Sigmoid colon (tissue), 6 donors: ENCODE measurements at regions not wholly inside any gene's neighbourhood (a gene's known extent, or its start where the extent isn't known, plus 50 kb on each side); places are given as distances from the start of the nearest gene placed in this dataset.

Experiments used
- DNase-seq: peaks from one replicate; pipeline ENCODE4 v3.0.0-alpha.2; 2019
- H3K27ac ChIP-seq, 4 donors: fragments of 200-600 bp; sonication (generic); one replicate each; pipeline ENCODE4 v1.5.1; 2016 to 2019; ENCODE audit warnings: mild to moderate bottlenecking in 1 of 4
- H3K27me3 ChIP-seq, 3 donors: fragments of 200-600 bp; sonication (generic); one replicate each; pipeline ENCODE4 v1.5.1; 2019; ENCODE audit warnings: mild to moderate bottlenecking in 1 of 3
- H3K36me3 ChIP-seq, 4 donors: fragments of 200-600 bp; sonication (generic); one replicate each; pipeline ENCODE4 v1.5.1; 2016 to 2019
- H3K4me1 ChIP-seq, 4 donors: fragments of 200-600 bp; sonication (generic); one replicate each; pipeline ENCODE4 v1.5.1; 2017 to 2019
- H3K4me3 ChIP-seq, 4 donors: fragments of 200-600 bp; sonication (generic); one replicate each; pipeline ENCODE4 v1.5.1; 2017 to 2019; ENCODE audit warnings: mild to moderate bottlenecking in 2 of 4, moderate library complexity in 1 of 4
- H3K9me3 ChIP-seq, 4 donors: fragments of 200-600 bp in 3 of 4; sonication (generic) in 3 of 4; one replicate each; pipeline versions ENCODE4 v1.5.1 to v1.6.1; 2013 to 2019
- EP300 ChIP-seq, 4 donors: sonication (generic); formaldehyde crosslinking; IDR thresholded peaks; one replicate each; pipeline ENCODE4 v1.6.1; 2017; ENCODE audit warnings: antibody characterized with exemption in 4 of 4
- POLR2A ChIP-seq, 2 donors: fragments of 450-650 bp; IDR thresholded peaks; one replicate each; pipeline ENCODE4 v1.6.1; 2016; ENCODE audit warnings: antibody characterized with exemption in 2 of 2, mild to moderate bottlenecking in 2 of 2, moderate library complexity in 2 of 2
- POLR2AphosphoS5 ChIP-seq, 4 donors: sonication (generic); formaldehyde crosslinking; IDR thresholded peaks; one replicate each; pipeline ENCODE4 v1.6.1; 2017; ENCODE audit warnings: antibody characterized with exemption in 4 of 4
- WGBS, 2 donors: extraction: QIAGEN DNeasy Blood & Tissue Kit; methylation state at CpG; one replicate each; pipeline ENCODE4 v1.1.7; 2013; 5-methylcytosine and 5-hydroxymethylcytosine counted together
- intact Hi-C: fragments of 100-400 bp; cut with DNase I; formaldehyde crosslinking; loops from one replicate; pipeline ENCODE4 v1.15.1; 2023
- TF ChIP-seq, protein P1 (sequence below), 4 experiments: fragments of 450-650 bp in 3 of 4; fragments of 200-600 bp in 1 of 4; IDR thresholded peaks; one replicate each; pipeline ENCODE4 v1.5.1; 2016 to 2019; ENCODE audit warnings: antibody characterized with exemption in 4 of 4, mild to moderate bottlenecking in 3 of 4, moderate library complexity in 2 of 4
- donor health status: healthy with polysubstance abuse.
- donor health status: healthy.

DNA sequence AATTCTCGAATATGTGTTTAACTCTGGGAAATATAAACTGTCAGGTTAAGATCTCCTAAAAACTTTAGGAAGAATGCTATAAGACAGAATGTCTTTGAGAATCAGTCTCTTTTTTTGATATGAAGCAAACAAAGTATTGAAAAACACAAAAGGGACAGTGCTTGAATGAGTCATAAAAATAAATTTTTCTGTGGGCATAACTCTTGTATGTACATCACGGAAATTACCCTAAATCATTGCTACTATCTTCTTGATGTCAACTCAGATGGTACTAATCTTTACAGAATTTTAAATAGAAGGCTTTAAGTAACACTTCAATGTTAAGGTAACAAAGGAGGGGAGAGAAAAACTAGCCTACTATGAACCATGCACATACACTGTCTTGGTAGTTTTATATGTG, 244.0 kb upstream of the AMIGO2 start:
- Histone ChIP-seq H3K4me3 (no peak overlapping the region), H3K36me3 (no peaks in the 10 kb centered on the region), H3K27me3 (no peaks in the 10 kb centered on the region), H3K4me1 (no peaks in the 10 kb centered on the region), H3K27ac (no peak overlapping the region), H3K9me3 (no peaks in the 10 kb centered on the region)
- 55 to 82% methylated on average over 2 of the region's 2 CpGs for WGBS, 2 donors
- no peak for DNase-seq
- no peak for TF ChIP-seq POLR2A (IDR thresholded peaks at IDR 0.05)
- TF ChIP-seq EP300 (IDR thresholded peaks at IDR 0.05) = no peak
- TF ChIP-seq, protein P1, sequence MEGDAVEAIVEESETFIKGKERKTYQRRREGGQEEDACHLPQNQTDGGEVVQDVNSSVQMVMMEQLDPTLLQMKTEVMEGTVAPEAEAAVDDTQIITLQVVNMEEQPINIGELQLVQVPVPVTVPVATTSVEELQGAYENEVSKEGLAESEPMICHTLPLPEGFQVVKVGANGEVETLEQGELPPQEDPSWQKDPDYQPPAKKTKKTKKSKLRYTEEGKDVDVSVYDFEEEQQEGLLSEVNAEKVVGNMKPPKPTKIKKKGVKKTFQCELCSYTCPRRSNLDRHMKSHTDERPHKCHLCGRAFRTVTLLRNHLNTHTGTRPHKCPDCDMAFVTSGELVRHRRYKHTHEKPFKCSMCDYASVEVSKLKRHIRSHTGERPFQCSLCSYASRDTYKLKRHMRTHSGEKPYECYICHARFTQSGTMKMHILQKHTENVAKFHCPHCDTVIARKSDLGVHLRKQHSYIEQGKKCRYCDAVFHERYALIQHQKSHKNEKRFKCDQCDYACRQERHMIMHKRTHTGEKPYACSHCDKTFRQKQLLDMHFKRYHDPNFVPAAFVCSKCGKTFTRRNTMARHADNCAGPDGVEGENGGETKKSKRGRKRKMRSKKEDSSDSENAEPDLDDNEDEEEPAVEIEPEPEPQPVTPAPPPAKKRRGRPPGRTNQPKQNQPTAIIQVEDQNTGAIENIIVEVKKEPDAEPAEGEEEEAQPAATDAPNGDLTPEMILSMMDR (IDR thresholded peaks at IDR 0.05) = no peak
- TF ChIP-seq POLR2AphosphoS5 (IDR thresholded peaks at IDR 0.05) = no peak
- intact Hi-C loops = no loop called here

DNA sequence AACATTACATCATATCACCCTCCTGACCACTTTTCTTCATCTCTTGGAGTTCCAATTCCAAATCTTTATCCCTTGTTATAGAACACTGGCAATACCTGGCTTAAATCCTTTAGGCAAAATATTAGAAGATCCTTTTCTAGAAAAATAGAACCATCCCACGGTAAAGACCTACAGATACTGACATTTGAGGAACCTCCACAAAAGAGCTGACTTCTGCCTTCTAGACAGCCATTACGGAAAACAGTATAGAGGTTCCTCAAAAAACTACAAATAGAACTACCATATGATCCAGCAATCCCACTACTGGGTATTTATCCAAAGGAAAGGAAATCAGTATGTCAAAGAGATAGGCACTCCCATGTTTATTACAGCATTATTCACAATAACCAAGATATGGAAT, 241.7 kb upstream of the AMIGO2 start:
- 68 to 93% methylated on average over 2 of the region's 2 CpGs for WGBS, 2 donors
- Histone ChIP-seq H3K4me3 (no peak overlapping the region), H3K27me3 (no peaks in the 10 kb centered on the region), H3K4me1 (peaks cover 0 to 11% (median 9%) of the 10 kb centered on the region in 4 donors), H3K27ac (no peak overlapping the region), H3K36me3 (no peaks in the 10 kb centered on the region), H3K9me3 (no peaks in the 10 kb centered on the region)
- no peak for TF ChIP-seq POLR2A (IDR thresholded peaks at IDR 0.05)
- TF ChIP-seq EP300 (IDR thresholded peaks at IDR 0.05) = no peak
- TF ChIP-seq POLR2AphosphoS5 (IDR thresholded peaks at IDR 0.05) = no peak
- TF ChIP-seq, protein P1 (IDR thresholded peaks at IDR 0.05) = no peak
- no peak for DNase-seq
- intact Hi-C loops = no loop called here

GRCh38 chr12:47319746-47320145, 240.0 kb upstream of the AMIGO2 start:
- intact Hi-C loops = no loop called here
- no peak overlapping the region for H3K27ac ChIP-seq

GRCh38 chr12:47318963-47319362, 239.2 kb upstream of the AMIGO2 start:
- intact Hi-C loops = no loop called here

More at GRCh38 chr12:47319746-47320145, 240.0 kb upstream of the AMIGO2 start:
- Histone ChIP-seq H3K9me3 (no peaks in the 10 kb centered on the region), H3K27me3 (no peaks in the 10 kb centered on the region), H3K4me3 (no peak overlapping the region), H3K4me1 (peaks cover 0 to 11% (median 9%) of the 10 kb centered on the region in 4 donors), H3K36me3 (no peaks in the 10 kb centered on the region)
- WGBS, 2 donors = 97 to 99% methylated on average over 1 of the region's 1 CpG
- TF ChIP-seq POLR2AphosphoS5 (IDR thresholded peaks at IDR 0.05) (no peak), EP300 (IDR thresholded peaks at IDR 0.05) (no peak), POLR2A (IDR thresholded peaks at IDR 0.05) (no peak)
- TF ChIP-seq, protein P1 (IDR thresholded peaks at IDR 0.05) = no peak
- DNase-seq = no peak

More at GRCh38 chr12:47318963-47319362, 239.2 kb upstream of the AMIGO2 start:
- no peak for TF ChIP-seq POLR2AphosphoS5 (IDR thresholded peaks at IDR 0.05)
- TF ChIP-seq EP300 (IDR thresholded peaks at IDR 0.05) = no peak
- TF ChIP-seq, protein P1 (IDR thresholded peaks at IDR 0.05) = no peak
- TF ChIP-seq POLR2A (IDR thresholded peaks at IDR 0.05) = no peak
- H3K4me3 ChIP-seq = no peak overlapping the region
- H3K9me3 ChIP-seq = no peaks in the 10 kb centered on the region
- no peaks in the 10 kb centered on the region for H3K27me3 ChIP-seq
- H3K36me3 ChIP-seq = no peaks in the 10 kb centered on the region
- no peak overlapping the region for H3K27ac ChIP-seq
- DNase-seq = no peak
- H3K4me1 ChIP-seq = peaks cover 0 to 11% (median 9%) of the 10 kb centered on the region in 4 donors
- 73 to 77% methylated on average over 4 of the region's 4 CpGs for WGBS, 2 donors
